SK-N-MC (cell line): ENCODE measurements at regions not wholly inside any gene's neighbourhood (a gene's known extent, or its start where the extent isn't known, plus 50 kb on each side); places are given as distances from the start of the nearest gene placed in this dataset.

Experiments
- EZH2 ChIP-seq: fragments of 200-600 bp; sonication (generic); IDR thresholded peaks from one replicate; pipeline ENCODE4 v1.6.1; 2017; ENCODE audit warnings: antibody characterized with exemption
- POLR2AphosphoS5 ChIP-seq: IDR thresholded peaks from 2 replicates; pipeline ENCODE4 v1.6.1; 2012; ENCODE audit warnings: mild to moderate bottlenecking, low read depth, low read length, borderline replicate concordance

GRCh38 chr6:82693094-82693493 is 329.5 kb downstream of the TPBG start:
- TF ChIP-seq EZH2 (no peak), POLR2AphosphoS5 (no peak)
